H1 (cell line): ENCODE measurements at regions not wholly inside any gene's neighbourhood (a gene's known extent, or its start where the extent isn't known, plus 50 kb on each side); places are given as distances from the start of the nearest gene placed in this dataset.

Experiments used
- FOSL1 ChIP-seq: IDR thresholded peaks from 2 replicates; pipeline ENCODE4 v1.6.1; 2011; ENCODE audit warnings: mild to moderate bottlenecking, low read depth, low read length, moderate library complexity; ENCODE audit not compliant: insufficient read depth
- RBBP5 ChIP-seq: IDR thresholded peaks from 2 replicates; pipeline ENCODE4 v1.7.1; 2012; ENCODE audit warnings: low read depth, mild to moderate bottlenecking, inconsistent platforms, low read length, moderate library complexity, borderline replicate concordance

DNA sequence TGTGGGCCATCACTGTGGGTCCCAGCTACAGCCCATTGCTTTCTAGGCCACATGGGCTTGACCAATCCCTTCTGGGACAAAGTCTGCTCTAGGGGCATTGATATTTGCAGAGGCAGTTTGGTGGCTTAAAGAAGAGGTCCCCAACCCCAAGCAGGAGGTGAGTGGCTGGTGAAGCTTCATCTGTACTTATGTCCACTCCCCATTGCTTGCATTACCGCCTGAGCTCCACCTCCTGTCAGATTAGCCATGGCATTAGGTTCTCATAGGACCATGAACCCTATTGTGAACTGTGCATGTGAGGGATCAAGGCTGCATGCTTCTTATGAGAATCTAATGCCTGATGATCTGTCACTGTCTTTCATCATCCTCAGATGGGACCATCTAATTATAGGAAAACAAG, 54.4 kb upstream of the CADM1 start (continued):
- TF ChIP-seq FOSL1 (no peak), RBBP5 (no peak)
